HEK293T (cell line): ENCODE measurements at regions not wholly inside any gene's neighbourhood (a gene's known extent, or its start where the extent isn't known, plus 50 kb on each side); places are given as distances from the start of the nearest gene placed in this dataset.

Experiments
- CTCF ChIA-PET: fragments of 350-600 bp; formaldehyde crosslinking; extraction: SDS; loops from one replicate; lab custom pipeline; 2021; ENCODE audit warnings: antibody characterized with exemption, inconsistent platforms; lab: Yijun Ruan, JAX
- POLR2A ChIA-PET: fragments of 350-600 bp; formaldehyde crosslinking; extraction: SDS; loops from one replicate; lab custom pipeline; 2020; ENCODE audit warnings: antibody characterized with exemption, inconsistent platforms; lab: Yijun Ruan, JAX
- DNase-seq: peaks from one replicate; pipeline ENCODE4 v3.0.0; 2012; ENCODE audit warnings: mixed read lengths; ENCODE audit errors: extremely low spot score
- ARNT ChIP-seq: fragments of 450-650 bp; IDR thresholded peaks from 2 replicates; pipeline ENCODE4 v1.6.1; 2017; ENCODE audit warnings: mild to moderate bottlenecking
- BHLHE40 ChIP-seq: fragments of 450-650 bp; IDR thresholded peaks from 2 replicates; pipeline ENCODE4 v1.6.1; 2016; ENCODE audit warnings: mild to moderate bottlenecking, moderate library complexity, borderline replicate concordance
- CTBP1 ChIP-seq: fragments of 450-650 bp; IDR thresholded peaks from 2 replicates; pipeline ENCODE4 v1.6.1; 2016; ENCODE audit warnings: borderline replicate concordance
- ELF4 ChIP-seq: fragments of 450-650 bp; IDR thresholded peaks from 2 replicates; pipeline ENCODE4 v1.6.1; 2017; ENCODE audit warnings: antibody characterized with exemption
- FOXA1 ChIP-seq: fragments of 450-650 bp; IDR thresholded peaks from 2 replicates; pipeline ENCODE4 v1.6.1; 2016; ENCODE audit warnings: mild to moderate bottlenecking
- FOXK2 ChIP-seq: fragments of 450-650 bp; IDR thresholded peaks from 2 replicates; pipeline ENCODE4 v1.6.1; 2016; ENCODE audit warnings: mild to moderate bottlenecking
- FOXM1 ChIP-seq: fragments of 450-650 bp; IDR thresholded peaks from 2 replicates; pipeline ENCODE4 v1.6.1; 2017; ENCODE audit warnings: mild to moderate bottlenecking, borderline replicate concordance
- HDGF ChIP-seq: fragments of 450-650 bp; IDR thresholded peaks from 2 replicates; pipeline ENCODE4 v1.6.1; 2017; ENCODE audit warnings: antibody characterized with exemption, borderline replicate concordance
- L3MBTL2 ChIP-seq: fragments of 450-650 bp; conservative IDR thresholded peaks from 2 replicates; pipeline ENCODE4 v1.6.1; 2016; ENCODE audit warnings: mild to moderate bottlenecking
- LEF1 ChIP-seq: fragments of 450-650 bp; IDR thresholded peaks from 2 replicates; pipeline ENCODE4 v1.6.1; 2017; ENCODE audit warnings: mild to moderate bottlenecking, borderline replicate concordance
- NFRKB ChIP-seq: fragments of 450-650 bp; IDR thresholded peaks from 2 replicates; pipeline ENCODE4 v1.6.1; 2016; ENCODE audit warnings: mild to moderate bottlenecking, moderate library complexity
- SP1 ChIP-seq: fragments of 450-650 bp; IDR thresholded peaks from 2 replicates; pipeline ENCODE4 v1.6.1; 2017
- SUZ12 ChIP-seq: fragments of 450-650 bp; IDR thresholded peaks from 2 replicates; pipeline ENCODE4 v1.6.1; 2016; ENCODE audit warnings: mild to moderate bottlenecking
- TARDBP ChIP-seq: fragments of 450-650 bp; IDR thresholded peaks from 2 replicates; pipeline ENCODE4 v1.6.1; 2016
- ZNF384 ChIP-seq: fragments of 450-650 bp; IDR thresholded peaks from 2 replicates; pipeline ENCODE4 v1.6.1; 2016
- TF ChIP-seq, protein P1 (sequence below): fragments of 450-650 bp; IDR thresholded peaks from 2 replicates; pipeline ENCODE4 v1.6.1; 2016

DNA sequence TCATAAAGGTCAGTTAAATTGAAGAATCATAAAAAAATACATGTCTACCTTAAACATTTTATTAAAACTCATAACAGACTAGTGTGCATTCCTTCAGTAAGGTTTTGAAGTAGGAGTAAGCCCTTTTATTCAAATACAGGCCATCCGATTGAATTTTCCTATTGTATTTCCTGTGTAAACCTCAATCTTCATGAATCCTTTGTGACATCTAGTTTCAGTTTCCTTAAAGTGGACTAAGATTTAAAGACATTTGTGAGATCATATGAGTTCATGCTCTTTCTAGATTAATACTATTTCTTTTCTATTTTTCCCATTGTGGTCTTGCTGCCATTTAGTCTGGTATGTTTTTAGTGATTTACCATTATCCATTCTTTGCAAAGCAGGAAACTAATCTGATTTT, 644.7 kb upstream of the BOD1L1 start:
- TF ChIP-seq CTBP1 (no peak), LEF1 (no peak), TARDBP (no peak), ZNF384 (no peak), HDGF (no peak), L3MBTL2 (no peak), FOXK2 (no peak), SUZ12 (no peak), ELF4 (no peak), ARNT (no peak), FOXM1 (no peak), NFRKB (no peak), SP1 (no peak)
- TF ChIP-seq, protein P1, sequence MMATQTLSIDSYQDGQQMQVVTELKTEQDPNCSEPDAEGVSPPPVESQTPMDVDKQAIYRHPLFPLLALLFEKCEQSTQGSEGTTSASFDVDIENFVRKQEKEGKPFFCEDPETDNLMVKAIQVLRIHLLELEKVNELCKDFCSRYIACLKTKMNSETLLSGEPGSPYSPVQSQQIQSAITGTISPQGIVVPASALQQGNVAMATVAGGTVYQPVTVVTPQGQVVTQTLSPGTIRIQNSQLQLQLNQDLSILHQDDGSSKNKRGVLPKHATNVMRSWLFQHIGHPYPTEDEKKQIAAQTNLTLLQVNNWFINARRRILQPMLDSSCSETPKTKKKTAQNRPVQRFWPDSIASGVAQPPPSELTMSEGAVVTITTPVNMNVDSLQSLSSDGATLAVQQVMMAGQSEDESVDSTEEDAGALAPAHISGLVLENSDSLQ, result no peak
- no peak for DNase-seq
- CTCF ChIA-PET, result no interaction called here
- POLR2A ChIA-PET, result no interaction called here

DNA sequence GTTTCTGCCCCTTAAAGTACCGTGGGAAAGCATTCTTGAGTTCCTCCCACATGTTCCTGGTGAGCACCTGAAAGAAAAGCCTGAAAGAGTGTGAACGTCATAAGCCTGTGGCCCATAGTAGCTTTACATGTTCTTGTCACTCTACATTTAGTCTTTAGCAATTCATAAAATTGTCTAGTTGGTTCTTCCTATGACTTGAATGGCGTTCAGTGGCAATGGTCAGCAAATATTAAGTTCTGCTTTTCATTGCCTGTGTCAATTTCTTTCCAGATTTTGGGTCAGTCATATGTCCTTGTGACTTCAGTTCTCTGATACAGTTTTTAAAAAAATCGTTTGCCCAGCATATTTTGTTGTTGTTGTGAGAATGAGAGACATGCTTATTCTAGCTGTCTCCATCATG, 650.0 kb upstream of the BOD1L1 start:
- no peak for TF ChIP-seq ELF4
- no peak for TF ChIP-seq ZNF384
- TF ChIP-seq FOXK2, result no peak
- TF ChIP-seq HDGF, result no peak
- TF ChIP-seq BHLHE40, result no peak
- no peak for TF ChIP-seq SP1
- TF ChIP-seq CTBP1, result no peak
- no peak for TF ChIP-seq NFRKB
- TF ChIP-seq ARNT, result no peak
- TF ChIP-seq TARDBP, result no peak
- TF ChIP-seq FOXA1, result no peak
- TF ChIP-seq LEF1, result no peak
- no peak for TF ChIP-seq FOXM1
- TF ChIP-seq, protein P1, result no peak
- TF ChIP-seq L3MBTL2, result no peak
- CTCF ChIA-PET, result no interaction called here
- POLR2A ChIA-PET, result no interaction called here
- no peak for DNase-seq

DNA sequence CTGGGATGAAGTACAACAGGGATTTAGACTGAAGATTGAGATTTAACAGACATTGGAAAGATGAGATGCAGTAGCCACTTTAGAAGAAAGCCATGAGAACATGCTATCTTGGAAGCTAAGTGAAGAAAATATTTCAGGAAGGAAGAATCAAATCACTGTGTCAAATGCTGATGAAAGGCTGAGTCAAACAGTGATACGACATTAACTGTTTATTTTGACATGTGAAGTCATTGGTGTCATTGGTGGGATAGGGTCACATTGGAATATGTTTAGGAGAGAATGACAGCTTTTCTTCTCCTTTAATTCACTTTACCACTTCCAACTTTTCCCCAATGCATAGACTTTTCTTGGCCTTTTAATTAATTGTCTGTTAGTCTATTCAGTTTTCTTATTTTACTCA, 653.0 kb upstream of the BOD1L1 start:
- ChIA-PET CTCF (no interaction called here), POLR2A (no interaction called here)
- TF ChIP-seq CTBP1 (no peak), LEF1 (no peak), ARNT (no peak), HDGF (no peak), FOXA1 (no peak), TARDBP (no peak), NFRKB (no peak), SUZ12 (no peak), FOXK2 (no peak), SP1 (no peak), L3MBTL2 (no peak), ZNF384 (no peak), ELF4 (no peak), FOXM1 (no peak), BHLHE40 (no peak)
- TF ChIP-seq, protein P1, result no peak
- no peak for DNase-seq

DNA sequence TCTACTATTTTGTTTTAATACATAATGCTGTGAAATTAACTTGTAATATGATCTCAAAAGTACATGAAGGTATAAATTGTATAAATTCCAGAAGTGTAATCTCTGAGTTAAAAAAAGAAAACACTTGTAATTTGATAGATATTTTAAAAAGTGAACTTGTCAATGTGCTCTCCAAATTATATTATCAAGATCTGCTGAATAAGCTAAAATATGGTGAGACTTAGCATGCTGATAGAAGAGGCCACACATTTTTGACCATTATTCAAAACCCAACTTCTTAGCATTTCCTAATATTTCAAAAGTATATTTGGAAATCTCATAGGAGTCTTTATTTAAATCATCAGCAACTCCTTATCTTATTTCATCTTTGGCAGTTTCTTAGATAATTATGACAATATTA, 657.1 kb upstream of the BOD1L1 start:
- POLR2A ChIA-PET, result no interaction called here
- CTCF ChIA-PET, result no interaction called here
- no peak for TF ChIP-seq TARDBP
- no peak for TF ChIP-seq FOXA1
- no peak for TF ChIP-seq FOXM1
- DNase-seq, result no peak

DNA sequence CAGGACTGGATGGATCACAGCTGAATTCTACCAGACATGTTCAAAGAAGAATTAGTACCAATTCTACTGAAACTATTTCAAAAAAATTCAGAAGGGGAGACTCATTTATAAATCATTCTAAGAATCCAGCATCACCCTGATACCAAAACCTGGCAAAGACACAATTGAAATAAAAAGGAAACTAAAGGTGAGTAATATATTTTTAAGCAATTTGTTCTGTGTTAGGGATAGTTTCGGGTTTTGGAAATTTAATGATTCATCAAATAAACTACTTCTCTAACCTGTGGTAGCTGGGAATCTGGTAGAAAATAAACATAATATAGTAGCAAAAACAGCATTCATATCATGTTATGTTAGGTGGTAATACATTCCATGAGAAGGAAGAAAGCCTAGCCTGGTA, 662.2 kb upstream of the BOD1L1 start:
- TF ChIP-seq CTBP1 (no peak), FOXA1 (no peak), LEF1 (no peak), FOXM1 (no peak), HDGF (no peak), ARNT (no peak), FOXK2 (no peak), ZNF384 (no peak), TARDBP (no peak)
- ChIA-PET CTCF (no interaction called here), POLR2A (no interaction called here)
- DNase-seq, result no peak

DNA sequence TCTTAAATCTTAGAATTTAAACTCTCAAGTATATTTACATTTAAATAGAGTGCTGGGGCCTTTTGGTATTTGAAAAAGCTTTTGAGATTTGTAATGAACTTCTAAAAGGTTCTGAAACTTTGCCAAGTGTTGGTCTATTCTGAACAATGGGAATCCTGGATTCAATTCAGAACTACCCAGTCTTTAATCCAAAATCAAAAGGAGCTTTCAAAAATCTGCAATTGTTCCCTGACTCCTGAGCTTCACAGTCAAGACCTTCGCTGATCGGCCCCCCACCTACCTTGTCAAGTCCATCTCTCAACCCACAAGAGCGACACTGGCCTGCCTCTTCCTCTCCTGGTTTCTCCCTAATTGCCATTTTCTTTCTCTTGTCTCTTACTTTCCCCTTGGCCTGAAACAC, 666.1 kb upstream of the BOD1L1 start:
- CTCF ChIA-PET, result no interaction called here
- no peak for DNase-seq
- no peak for TF ChIP-seq ARNT
- no peak for TF ChIP-seq SUZ12
- no peak for TF ChIP-seq FOXK2
- TF ChIP-seq SP1, result no peak
- no peak for TF ChIP-seq FOXA1
- TF ChIP-seq ELF4, result no peak
- TF ChIP-seq HDGF, result no peak
- no peak for TF ChIP-seq ZNF384
- no peak for TF ChIP-seq L3MBTL2
- no peak for TF ChIP-seq FOXM1
- no peak for TF ChIP-seq BHLHE40
- TF ChIP-seq LEF1, result no peak
- TF ChIP-seq TARDBP, result no peak
- TF ChIP-seq CTBP1, result no peak
- no peak for TF ChIP-seq NFRKB
- TF ChIP-seq, protein P1, result no peak
- POLR2A ChIA-PET, result no interaction called here
